DMS79 (cell line): ENCODE measurements at regions not wholly inside any gene's neighbourhood (a gene's known extent, or its start where the extent isn't known, plus 50 kb on each side); places are given as distances from the start of the nearest gene placed in this dataset.

ENCODE experiments used
- DNase-seq: peaks from one replicate; lab custom pipeline; 2025; lab: John Stamatoyannopoulos, UW

GRCh38 chr15:29425864-29426263, 156.2 kb upstream of the NSMCE3 start:
- no peak for DNase-seq

- DNase-seq, result no peak
Observed at GRCh38 chr15:29424118-29424517, 154.5 kb upstream of the NSMCE3 start.

- no peak for DNase-seq
Observed at GRCh38 chr15:29422606-29423005, 153.0 kb upstream of the NSMCE3 start.

GRCh38 chr15:29420188-29420587, 150.6 kb upstream of the NSMCE3 start:
- no peak for DNase-seq

GRCh38 chr15:29418931-29419330, 149.3 kb upstream of the NSMCE3 start:
- no peak for DNase-seq

- DNase-seq, result no peak
Observed at GRCh38 chr15:29418178-29418577, 148.6 kb upstream of the NSMCE3 start.

GRCh38 chr15:29411299-29411698, 141.7 kb upstream of the NSMCE3 start:
- DNase-seq, result no peak

- DNase-seq, result no peak
Observed at GRCh38 chr15:29410338-29410737, 140.7 kb upstream of the NSMCE3 start.

- DNase-seq, result no peak
Observed at GRCh38 chr15:29409890-29410289, 140.3 kb upstream of the NSMCE3 start.

GRCh38 chr15:29405564-29405963, 135.9 kb upstream of the NSMCE3 start:
- no peak for DNase-seq

- DNase-seq, result no peak
Observed at GRCh38 chr15:29403772-29404171, 134.2 kb upstream of the NSMCE3 start.

- peak; percentile 7 for DNase-seq
Observed at GRCh38 chr15:29401644-29402043, 132.0 kb upstream of the NSMCE3 start.

GRCh38 chr15:29400701-29401100, 131.1 kb upstream of the NSMCE3 start:
- no peak for DNase-seq

- DNase-seq, result no peak
Observed at GRCh38 chr15:29398907-29399306, 129.3 kb upstream of the NSMCE3 start.

- no peak for DNase-seq
Observed at GRCh38 chr15:29396176-29396811, 126.7 kb upstream of the NSMCE3 start.

- DNase-seq, result no peak
Observed at GRCh38 chr15:29393443-29393842, 123.8 kb upstream of the NSMCE3 start.

- DNase-seq, result no peak
Observed at GRCh38 chr15:29392358-29392757, 122.7 kb upstream of the NSMCE3 start.

- no peak for DNase-seq
Observed at GRCh38 chr15:29390051-29390450, 120.4 kb upstream of the NSMCE3 start.

- DNase-seq, result no peak
Observed at GRCh38 chr15:29386523-29386922, 116.9 kb upstream of the NSMCE3 start.

GRCh38 chr15:29383367-29383766, 113.7 kb upstream of the NSMCE3 start:
- DNase-seq, result no peak

GRCh38 chr15:29382862-29383261, 113.2 kb upstream of the NSMCE3 start:
- DNase-seq, result no peak

- no peak for DNase-seq
Observed at GRCh38 chr15:29380466-29380865, 110.8 kb upstream of the NSMCE3 start.

- no peak for DNase-seq
Observed at GRCh38 chr15:29379647-29380046, 110.0 kb upstream of the NSMCE3 start.

GRCh38 chr15:29377161-29377560, 107.5 kb upstream of the NSMCE3 start:
- DNase-seq, result peak; percentile 1

GRCh38 chr15:29376590-29376989, 107.0 kb upstream of the NSMCE3 start:
- no peak for DNase-seq
